ENCODE measurements at regions not wholly inside any gene's neighbourhood (a gene's known extent, or its start where the extent isn't known, plus 50 kb on each side); places are given as distances from the start of the nearest gene placed in this dataset.

GRCh38 chr14:30017370-30017993, 89.8 kb upstream of the PRKD1 start:
- TF ChIP-seq ZNF274 (IDR thresholded peaks at IDR 0.05; ENCODE audit: low read depth, low read length): no peak
- TF ChIP-seq YY1 (IDR thresholded peaks at IDR 0.05; ENCODE audit: insufficient read depth, insufficient read length): no peak

Measured in NT2/D1 (cell line).